GDM1 (cell line): ENCODE measurements at regions not wholly inside any gene's neighbourhood (a gene's known extent, or its start where the extent isn't known, plus 50 kb on each side); places are given as distances from the start of the nearest gene placed in this dataset.
"Not testable (repeated sequence)": the region's sequence is repeated elsewhere in the genome, so short reads cannot be mapped to it uniquely, and the experiment has no call there.

Experiments
- DNase-seq: peaks from one replicate; lab custom pipeline; 2025; lab: John Stamatoyannopoulos, UW

DNA sequence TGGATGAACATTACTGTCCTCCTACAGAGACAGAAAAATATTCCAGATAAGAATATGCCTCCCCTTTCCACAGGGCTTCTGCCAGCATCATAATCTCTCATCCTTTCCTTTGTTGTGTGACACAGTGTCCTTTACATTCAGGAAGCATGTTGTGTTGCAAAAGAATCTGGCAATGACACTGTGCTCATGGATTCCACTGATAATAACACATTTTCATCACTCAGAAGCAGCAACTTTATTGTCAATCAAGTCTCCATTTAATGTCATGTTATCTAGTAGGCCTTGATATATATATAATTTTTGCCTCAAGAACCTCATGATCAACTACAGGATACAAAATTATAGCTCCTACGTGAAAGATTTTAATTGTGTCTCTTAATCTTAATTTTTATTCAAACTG, 833.9 kb downstream of the FSTL5 start:
- DNase-seq, result no peak

DNA sequence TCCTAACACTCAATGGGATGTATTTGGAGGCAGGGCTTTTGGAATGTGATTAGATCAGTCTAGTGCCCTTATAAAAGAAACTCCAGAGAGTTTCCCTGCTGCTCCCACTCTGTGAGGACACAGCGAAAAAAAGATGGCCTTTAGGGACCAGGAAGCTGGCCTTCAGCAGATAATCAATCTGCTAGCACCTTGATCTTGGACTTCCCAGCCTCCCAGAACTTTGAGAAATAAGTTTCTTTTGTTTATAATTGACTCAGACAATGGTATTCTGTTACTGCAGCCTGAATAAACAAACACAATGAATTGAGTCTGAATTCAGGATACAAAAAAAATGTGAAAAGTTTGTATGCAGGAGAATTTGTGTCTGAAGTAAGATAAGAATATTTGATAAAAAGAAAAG, 842.1 kb downstream of the FSTL5 start:
- DNase-seq, result no peak

DNA sequence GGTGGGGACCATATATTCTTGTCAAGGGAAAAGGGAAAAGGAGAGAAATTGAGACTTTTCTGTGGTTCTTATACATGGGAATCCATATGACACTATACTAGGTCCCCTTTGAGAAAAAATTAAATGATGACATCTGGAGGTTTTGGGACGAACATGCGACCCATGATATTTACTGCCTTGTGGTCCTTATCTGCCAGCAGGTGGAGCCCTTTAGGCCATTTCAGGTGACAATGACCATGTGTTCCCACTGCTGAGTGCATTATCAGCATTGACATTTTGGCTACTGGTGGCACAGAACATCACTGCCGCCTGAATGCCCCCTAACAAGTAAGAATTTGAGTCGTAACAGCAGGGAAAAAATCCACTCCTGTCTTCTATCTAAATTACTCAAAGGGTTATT, 843.4 kb downstream of the FSTL5 start:
- peak; percentile 8 for DNase-seq

DNA sequence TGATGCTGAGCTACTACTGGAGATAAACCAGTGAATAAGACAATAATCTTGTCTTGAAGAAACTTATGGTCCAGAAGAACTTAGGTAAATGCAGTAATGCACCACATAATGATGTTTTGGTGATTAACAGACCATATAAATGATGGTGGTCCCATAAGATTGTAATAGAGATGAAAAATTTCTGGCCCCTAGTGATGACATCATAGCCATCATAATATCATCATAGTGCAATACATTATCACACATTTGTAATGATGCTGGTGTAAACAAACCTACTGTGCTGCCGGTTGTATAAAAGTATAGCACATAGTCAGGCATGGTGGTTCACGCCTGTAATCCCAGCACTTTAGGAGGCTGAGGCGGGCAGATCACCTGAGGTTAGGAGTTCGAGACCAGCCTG, 846.8 kb downstream of the FSTL5 start:
- DNase-seq, result no peak

DNA sequence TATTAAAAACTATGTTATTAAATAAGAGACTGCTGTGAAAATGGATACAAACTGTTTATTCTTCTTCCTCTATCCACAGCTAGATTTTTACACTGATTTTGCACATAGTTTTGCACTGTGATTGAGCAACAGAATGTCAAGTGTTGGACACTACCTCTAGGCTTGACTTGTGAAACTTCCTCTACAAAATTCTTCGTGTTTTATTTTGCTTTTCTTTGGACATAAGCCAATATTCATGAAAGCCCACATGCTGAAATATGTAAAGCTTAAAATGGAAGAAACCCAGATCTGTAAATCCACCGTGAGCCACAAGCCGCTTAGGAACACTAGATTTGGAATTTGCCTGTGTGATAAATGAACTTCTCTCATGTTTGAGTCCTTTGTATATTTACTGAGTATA, 849.4 kb downstream of the FSTL5 start:
- no peak for DNase-seq

DNA sequence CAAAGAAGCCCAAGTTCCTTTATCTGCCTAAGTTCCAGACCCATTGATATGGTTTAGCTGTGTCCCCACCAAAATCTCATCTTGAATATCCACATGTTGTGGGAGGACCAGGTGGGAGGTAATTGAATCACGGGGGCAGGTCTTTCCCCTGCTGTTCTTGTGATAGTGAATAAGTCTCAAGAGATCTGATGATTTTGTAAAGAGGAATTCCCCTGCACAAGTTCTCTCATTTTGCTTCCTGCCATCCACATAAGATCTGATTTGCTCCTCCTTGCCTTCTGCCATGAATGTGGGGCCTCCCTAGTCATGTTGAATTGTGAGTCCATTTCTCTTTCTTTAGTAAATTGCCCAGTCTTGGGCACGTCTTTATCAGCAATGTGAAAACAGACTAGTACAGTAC, 860.2 kb downstream of the FSTL5 start:
- DNase-seq, result no peak

DNA sequence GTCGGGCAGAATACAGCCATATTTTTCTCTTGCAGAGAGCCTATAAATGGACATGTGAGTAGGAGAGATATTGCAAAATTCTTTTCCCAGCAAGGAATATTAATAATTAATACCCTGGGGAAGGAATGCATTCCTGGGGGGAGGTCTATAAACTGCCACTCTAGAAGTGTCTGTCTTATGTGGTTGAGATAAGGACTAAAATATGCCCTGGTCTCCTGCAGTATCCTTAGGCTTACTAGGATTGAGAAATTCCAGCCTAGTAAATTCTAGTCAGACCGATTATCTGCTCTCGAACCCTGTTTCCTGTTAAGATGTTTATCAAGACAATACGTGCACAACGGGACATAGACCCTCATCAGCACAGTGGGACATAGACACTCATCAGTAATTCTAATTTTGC, 872.6 kb downstream of the FSTL5 start:
- DNase-seq, result no peak

DNA sequence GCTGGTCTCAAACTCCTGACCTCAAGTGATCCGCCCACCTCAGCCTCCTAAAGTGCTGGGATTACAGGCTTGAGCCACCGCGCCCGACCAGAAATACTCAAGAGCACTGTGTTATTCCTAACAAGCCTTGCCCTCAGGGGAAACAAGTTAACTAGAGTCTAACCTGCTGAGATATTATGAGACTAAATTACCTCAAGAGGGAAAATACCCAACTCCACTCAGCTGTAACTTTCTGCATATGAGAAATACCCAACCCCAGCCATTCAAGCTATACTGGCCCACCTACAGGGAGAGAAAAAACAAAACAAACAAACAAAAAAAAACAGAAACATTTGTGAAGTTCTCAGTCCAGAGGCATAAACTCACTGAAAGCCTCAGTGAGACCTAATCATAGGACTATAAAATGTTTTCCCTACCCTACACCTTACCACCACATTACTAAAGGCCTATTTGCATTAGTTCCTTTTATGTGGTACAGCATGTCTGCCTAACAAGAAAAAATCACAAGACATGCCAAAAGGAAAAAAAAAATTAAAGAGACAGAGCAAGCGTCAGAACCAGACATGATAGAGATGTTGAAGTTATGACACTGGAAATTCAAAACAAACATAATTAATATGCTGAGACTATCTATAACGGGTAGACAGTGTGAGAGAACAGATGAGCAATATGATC, 876.0 kb downstream of the FSTL5 start:
- no peak for DNase-seq

DNA sequence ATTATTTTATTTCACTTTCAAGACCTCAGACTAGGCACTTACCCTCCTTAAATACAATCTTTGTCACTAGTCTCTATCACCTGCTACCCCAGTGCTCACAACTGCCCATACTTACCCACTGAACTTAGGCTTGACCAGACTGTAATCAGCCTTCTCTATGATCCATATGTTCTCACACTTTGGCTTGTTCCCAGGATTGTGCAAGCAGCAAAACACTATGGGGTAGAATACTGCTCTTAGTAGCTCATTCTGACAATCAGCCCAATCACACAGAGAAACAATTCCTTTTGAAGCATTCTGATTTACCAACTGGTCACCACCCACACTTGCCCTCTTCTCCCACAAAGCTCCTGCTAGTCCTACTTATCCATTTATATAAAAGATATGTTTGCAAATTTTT, 878.3 kb downstream of the FSTL5 start:
- no peak for DNase-seq

DNA sequence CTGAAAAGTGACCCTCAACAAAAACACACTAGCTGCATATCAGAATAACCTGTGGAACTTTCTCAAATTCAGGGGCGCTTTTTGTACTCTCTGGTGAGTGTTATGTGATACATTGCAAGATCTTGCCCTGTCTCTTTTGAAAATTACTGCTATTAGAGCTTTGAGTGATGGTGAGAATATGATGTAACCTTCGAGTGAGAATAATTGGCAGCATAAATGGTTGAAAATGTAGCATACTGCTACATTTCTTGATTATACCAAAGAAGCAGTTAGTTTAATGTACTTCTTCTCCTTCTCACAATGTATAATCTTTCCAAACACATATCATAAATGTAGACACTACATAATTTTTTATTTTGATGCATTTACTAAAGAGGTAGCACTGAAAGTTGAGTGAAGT, 882.9 kb downstream of the FSTL5 start:
- no peak for DNase-seq

DNA sequence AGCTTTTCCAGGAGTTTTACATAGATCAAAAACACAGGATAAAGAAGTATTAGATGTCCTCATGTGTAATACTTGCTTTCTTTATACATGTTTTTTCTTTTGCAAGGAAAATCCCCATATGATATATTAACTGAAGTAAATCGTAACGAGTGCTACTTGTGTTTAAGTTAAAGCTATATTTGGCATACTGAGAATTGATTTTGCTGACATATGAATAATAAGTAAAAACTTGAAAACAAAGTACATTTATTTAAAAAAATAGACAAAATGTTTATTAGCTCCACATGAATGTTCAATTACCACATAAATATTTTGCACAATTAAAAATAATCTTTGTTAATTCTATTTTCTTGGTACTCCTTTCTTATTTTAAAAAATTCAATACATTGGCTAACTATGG, 884.7 kb downstream of the FSTL5 start:
- DNase-seq, result no peak

DNA sequence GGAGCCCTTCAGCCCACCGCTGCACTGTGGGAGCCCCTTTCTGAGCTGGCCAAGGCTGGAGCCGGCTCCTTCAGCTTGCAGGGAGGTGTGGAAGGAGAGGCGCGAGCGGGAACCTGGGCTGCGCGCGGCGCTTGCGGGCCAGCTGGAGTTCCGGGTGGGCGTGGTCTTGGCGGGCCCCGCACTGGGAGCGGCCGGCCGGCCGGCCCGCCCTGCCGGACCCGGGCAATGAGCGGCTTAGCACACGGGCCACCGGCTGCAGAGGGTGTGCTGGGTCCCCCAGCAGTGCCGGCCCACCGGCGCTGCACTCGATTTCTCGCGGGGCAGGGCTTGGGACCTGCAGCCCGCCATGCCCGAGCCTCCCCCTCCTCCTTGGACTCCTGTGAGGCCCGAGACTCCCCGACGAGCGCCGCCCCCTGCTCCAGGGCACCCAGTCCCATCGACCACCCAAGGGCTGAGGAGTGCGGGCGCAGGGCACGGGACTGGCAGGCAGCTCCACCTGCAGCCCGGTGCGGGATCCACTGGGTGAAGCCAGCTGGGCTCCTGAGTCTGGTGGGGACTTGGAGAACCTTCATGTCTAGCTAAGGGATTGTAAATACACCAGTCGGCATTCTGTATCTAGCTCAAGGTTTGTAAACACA, 886.5 kb downstream of the FSTL5 start:
- not testable (repeated sequence) for DNase-seq

DNA sequence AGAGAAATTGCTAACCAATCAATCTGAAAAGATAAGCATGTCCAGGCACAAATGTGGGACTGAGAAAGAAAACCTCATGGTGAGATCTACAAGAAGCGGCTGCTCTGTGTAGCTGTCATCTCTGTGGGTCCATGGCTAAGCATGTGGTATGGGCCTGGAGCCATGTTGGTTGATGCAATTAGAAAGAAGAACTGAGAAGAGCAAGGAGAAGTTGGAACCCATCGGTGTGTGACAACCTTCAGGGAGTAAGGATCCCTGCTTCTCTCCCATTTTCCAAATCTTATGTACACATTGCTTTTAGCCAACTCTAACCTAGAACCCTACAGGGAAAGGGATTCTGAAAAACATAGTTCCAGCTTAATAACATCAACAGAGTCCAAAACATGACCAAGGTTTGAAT, 890.2 kb downstream of the FSTL5 start:
- DNase-seq, result no peak

DNA sequence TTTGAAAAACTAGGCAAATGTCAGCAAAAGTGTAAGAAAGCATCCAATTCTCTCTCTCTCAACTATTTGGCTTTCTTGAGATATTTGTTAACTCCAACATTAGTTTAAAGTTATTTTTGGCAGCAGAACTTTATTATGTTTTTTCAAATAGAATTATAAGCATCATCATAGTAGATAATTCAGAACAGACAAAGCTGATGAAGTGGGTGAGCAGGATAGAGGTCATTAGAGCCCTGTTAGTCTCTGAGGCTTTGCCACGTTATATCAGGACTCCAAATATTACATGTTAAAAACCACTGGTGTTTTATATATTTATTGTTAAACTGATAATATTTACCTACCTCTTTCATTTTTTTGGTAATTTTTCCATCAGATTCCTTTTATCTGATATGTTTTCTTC, 903.0 kb downstream of the FSTL5 start:
- DNase-seq, result no peak

DNA sequence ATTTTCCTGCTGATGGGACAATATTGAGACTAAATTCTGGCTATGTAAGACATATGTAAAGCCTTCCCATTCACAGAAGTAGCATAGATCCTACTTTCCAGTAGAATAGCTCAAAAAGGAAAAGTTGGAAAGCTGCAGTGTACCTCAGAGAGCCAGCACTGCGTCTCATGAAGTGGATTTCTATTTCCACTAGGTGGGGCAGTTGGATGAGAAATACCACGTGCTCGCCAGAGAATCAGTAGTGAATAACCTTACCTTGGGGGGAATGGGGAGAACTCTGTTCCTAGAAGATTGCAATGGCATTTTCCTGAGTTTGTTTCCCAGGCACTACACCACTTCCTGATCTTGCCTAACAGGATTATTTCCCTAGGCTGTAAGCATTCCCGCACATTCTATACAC, 907.1 kb downstream of the FSTL5 start:
- DNase-seq, result no peak

DNA sequence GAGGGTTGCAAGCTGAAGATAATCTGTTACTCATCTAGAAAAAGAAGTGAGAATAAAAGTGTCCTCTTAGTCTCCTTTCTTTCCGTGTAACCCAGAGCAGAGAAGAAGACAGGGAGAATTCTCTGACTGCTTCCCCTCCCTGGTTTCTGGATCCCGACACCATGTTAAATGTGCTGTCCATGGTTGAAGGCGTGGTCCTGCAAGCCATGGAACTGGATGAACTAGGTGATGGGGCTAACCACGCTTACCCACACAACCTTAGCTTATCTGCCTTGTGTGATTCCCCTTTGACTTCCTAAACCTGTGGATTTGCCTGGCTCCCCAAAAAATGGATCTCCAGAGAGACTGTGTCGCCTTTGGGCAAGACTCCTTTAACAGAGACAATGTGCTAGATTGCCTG, 907.6 kb downstream of the FSTL5 start:
- no peak for DNase-seq

DNA sequence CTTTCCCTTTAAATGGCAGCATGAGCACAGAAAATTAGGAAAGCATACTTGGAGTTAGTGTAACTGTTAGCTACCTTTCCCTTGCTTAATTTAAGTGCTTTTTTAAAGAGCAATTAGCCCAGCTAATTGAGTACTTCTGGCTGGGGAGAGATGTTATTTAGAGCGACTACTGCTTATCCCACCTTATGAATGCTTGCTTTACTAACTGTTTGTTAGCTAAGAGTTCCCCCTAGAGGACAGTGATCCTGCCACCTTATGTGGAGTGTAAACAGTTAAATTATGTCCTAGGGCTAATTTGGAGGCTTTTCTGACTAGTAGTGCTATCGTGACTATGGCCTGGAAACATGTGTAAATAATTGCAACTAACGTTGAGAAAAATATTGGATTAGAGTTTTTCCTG, 909.4 kb downstream of the FSTL5 start:
- no peak for DNase-seq

DNA sequence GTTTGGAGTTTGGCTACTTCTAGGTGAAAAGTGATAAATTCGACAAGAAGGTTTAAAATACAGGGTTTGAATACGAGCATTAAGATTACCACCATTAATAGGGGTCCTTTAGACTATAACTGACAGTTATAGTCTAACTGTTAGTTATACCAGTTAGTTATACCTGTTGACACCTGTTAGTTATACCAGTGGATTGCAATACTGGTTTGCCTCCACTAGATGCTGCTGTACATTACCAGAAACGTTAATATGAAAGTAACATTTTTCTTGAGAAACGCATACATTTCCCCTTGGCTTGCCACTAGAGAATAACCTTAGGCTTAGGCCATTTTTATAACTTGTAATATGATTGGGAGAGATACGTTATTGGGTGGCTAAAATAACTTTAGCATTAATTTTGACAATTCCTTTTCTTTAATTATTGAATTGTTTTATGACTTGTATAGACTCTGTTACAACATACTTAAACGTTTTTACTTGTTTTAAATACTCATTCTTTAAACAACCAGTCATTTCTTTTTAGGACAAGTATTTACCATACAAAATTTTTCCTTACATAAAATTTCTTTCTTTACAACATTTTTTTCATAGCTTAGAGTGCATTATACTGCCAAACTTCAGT, 911.2 kb downstream of the FSTL5 start:
- DNase-seq, result peak; percentile 14

DNA sequence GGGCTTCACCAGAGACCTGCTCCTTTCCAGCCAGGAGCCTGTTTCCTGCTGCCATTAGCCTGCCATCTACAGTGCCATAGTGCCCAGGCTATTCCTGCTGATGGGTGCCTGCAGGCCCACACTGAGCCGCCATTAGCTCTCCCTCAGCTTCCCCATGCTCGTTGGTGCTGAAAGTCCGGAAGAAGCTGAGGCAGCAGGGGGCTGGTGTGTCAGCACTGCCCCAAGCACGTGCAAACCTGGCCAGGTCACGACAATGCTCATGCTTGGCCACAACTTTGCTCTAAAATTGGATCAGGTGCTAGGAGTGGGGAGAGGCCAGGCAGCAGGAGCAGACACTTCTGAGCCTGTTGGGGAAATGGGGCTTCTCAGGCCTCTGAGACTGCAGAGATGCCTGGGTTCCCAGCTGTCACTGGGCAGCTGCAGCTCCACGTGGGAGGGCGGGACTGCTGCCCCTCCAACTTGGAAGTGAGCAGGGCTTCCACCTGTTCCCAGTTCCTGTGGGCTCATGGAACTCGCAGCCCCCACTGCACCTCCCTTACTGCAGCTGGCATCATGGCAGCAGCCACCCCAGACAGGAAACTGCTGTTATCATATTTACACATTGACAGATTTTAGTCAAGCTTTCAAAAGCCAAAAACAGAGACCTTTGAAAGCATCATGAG, 913.9 kb downstream of the FSTL5 start:
- no peak for DNase-seq

DNA sequence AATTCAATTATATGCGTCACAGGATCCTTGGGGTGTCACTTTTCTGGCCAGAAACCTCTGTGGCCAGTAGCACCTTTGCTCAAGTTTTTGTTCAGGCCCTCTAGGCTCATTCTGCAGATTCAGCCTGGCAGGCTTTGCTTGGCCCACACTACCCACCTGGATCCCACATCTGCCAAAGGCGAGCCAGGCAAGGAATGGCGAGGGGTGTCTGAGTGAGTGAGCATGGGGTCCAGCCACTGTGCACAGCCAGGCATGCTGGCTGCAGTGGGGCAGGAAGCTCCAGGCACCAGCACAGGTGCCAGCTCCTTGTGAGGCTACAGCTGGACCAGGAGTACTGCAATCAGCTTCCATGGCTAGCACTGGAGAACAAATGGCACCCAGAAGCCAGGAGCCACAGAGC, 914.9 kb downstream of the FSTL5 start:
- DNase-seq, result no peak

DNA sequence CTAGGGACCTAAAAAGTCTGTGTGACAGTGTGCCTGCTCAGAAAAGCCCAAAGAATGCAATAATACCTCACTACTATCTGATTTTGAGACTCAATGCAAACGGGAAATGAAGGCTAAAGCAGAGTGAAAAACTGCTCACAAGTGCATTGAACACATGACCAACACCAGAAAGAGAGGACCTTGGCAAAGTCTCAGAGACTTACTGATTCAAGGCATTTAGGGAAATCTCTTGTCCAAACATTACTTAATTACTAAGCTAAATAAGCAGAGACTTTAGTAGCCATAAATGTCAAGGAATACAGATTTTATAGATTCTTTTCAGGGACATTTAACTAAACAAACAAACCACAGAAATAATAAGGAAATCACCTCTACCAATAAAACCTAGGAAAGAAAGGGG, 916.0 kb downstream of the FSTL5 start:
- no peak for DNase-seq

DNA sequence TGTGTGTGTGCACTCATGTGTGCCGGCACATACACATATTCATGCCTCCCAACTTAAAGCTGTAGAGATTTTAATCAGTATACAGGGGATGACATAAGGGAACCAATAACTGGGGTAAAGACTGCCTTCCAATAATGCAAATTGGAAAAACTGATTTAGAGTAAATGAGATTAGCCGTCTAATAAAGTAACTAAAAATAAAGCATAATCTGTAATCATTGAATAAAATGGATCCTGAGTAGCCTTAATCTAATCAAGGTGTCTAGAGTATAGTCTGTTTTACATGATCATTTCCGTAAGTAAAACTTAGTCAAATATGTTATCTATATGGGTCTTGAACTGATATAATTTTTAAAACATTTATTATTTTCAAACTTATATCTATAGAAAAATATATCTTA, 925.8 kb downstream of the FSTL5 start:
- DNase-seq, result no peak

DNA sequence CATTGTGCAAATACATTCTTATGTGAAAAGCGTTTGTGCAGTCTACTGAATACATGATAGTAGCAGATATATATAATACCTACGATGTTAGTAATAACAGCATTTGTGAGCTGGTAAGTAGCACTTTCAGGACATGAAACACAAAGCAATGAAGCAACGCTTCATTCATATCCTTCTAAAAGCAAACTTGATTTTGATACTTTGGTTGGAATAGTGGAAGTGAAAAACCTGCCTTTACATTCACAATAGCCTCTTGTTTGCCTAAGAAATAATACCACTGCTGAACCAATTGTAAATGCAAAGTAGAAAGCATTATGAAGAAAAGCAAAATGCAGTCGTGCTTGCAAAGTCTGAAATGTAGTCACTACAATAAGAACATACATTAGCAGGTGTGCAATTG, 926.3 kb downstream of the FSTL5 start:
- DNase-seq, result no peak
